C4-2B (cell line): ENCODE measurements at regions not wholly inside any gene's neighbourhood (a gene's known extent, or its start where the extent isn't known, plus 50 kb on each side); places are given as distances from the start of the nearest gene placed in this dataset.
"Not testable (repeated sequence)": the region's sequence is repeated elsewhere in the genome, so short reads cannot be mapped to it uniquely, and the experiment has no call there.

Source experiments
- H3K27ac ChIP-seq: fragments of 450-650 bp; 2 replicates; pipeline ENCODE4 v1.5.1; 2017
- ZFX ChIP-seq: fragments of 450-650 bp; IDR thresholded peaks from 2 replicates; pipeline ENCODE4 v1.6.1; 2017
- TF ChIP-seq, protein P1 (sequence below): fragments of 450-650 bp; conservative IDR thresholded peaks from 2 replicates; pipeline ENCODE4 v1.5.1; 2017; ENCODE audit warnings: mild to moderate bottlenecking

DNA sequence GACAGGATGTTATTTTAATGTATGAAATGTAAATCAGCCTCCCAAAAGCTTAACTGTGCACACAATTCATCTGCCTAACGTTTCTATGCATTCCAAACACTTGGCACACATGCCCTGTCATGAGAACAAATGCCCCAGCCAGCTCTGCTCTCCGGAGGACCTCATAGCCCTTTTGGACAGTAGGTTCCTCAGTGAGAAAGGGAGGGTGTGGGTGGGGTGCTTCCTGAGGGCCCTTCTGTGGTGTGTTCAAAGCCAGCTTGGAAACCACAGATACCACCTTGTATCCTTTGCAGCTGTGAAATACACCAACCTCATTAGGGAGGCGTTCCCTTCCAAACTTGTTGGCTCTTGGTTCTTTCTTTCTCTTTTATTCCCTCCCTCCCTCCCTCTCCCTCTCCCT is 102.2 kb upstream of the ASB18 start:
- no peak overlapping the region for H3K27ac ChIP-seq
- no peak for TF ChIP-seq ZFX
- TF ChIP-seq, protein P1, sequence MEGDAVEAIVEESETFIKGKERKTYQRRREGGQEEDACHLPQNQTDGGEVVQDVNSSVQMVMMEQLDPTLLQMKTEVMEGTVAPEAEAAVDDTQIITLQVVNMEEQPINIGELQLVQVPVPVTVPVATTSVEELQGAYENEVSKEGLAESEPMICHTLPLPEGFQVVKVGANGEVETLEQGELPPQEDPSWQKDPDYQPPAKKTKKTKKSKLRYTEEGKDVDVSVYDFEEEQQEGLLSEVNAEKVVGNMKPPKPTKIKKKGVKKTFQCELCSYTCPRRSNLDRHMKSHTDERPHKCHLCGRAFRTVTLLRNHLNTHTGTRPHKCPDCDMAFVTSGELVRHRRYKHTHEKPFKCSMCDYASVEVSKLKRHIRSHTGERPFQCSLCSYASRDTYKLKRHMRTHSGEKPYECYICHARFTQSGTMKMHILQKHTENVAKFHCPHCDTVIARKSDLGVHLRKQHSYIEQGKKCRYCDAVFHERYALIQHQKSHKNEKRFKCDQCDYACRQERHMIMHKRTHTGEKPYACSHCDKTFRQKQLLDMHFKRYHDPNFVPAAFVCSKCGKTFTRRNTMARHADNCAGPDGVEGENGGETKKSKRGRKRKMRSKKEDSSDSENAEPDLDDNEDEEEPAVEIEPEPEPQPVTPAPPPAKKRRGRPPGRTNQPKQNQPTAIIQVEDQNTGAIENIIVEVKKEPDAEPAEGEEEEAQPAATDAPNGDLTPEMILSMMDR = no peak

DNA sequence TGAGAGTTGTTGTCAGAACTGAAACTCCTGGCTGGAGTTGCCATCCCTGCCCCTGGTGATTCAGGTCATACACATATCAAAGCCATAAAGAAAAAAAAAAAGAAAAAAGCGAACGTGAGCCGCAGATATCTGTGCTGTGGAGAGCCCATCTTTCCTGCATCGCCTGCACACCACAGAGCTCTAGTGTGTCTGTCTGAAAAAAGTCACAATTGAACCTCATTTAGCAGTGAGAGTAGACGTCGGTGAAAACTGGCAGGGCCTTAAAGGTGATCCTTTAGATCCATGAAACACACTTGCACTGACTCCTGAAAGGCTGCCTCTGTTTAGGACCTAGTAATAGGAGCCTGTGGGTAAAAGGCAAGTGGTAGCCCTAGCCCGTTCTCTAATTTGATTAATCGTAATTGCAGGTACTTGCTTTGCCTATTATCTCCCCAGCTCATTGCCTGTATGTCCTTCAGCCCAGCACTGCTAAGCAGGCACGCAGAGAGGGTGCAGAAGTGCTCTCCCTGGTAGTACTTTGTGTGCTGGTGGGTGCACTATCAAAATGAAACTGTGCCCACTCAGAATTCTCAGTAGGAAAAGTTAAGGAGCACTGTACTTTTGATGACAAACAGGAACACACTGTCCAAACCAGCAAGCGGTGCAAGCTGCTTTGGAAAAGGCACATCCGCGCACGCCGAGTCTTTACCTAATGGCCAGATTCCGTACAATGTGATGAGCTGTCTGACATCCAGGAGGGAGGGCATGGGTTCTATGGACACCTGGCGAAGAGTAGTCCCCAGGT is 103.5 kb upstream of the ASB18 start:
- no peak overlapping the region for H3K27ac ChIP-seq
- TF ChIP-seq ZFX = no peak
- TF ChIP-seq, protein P1 = no peak

DNA sequence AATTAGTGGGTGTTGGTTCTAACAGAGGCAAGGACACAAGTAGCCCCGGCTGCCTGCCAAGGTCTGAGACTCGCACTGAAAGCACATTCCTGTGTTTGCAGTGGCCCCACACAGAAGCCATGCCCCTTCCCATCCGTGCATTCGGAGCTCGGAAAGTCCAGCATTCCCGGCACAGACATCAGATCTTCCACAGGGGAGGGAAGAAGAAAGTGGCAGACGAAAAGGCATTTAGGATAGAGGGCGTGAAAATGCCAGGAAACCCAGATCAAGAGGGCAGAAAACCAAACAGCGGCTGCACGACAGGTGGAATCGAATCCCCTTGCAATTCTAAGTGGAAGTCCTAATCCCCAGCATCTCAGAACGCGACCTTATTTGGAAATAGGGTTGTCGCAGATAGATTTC is 105.5 kb upstream of the ASB18 start:
- TF ChIP-seq, protein P1 = no peak
- TF ChIP-seq ZFX = no peak
- no peak overlapping the region for H3K27ac ChIP-seq

DNA sequence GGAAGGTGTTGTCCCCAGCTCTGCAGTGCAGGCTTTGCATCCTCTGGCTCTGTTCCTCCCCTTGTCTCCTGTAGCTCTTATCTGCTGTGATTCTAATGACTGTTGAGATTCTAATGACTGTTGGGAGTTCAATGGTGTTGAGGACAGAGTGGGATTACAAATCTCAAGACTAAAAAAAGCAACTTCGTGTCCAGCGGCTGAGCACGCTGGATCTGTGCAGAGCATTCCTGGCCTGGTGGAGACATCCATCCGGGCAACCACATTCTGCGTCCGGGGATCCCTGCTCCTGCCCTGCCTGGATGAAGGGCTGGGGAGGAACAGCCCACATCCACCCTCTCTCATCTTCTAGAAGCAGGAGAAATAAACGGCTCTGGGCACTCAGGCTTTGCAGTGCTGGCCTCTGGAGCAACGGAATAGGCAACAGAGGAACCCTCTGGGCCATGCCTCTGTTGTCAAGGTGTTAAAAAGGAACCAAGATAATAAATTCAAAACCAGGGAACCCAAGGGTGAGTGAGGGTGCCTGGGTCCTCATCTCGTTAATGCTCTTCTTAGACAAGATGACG is 106.7 kb upstream of the ASB18 start:
- H3K27ac ChIP-seq = no peak overlapping the region
- TF ChIP-seq, protein P1 = no peak
- TF ChIP-seq ZFX = no peak

DNA sequence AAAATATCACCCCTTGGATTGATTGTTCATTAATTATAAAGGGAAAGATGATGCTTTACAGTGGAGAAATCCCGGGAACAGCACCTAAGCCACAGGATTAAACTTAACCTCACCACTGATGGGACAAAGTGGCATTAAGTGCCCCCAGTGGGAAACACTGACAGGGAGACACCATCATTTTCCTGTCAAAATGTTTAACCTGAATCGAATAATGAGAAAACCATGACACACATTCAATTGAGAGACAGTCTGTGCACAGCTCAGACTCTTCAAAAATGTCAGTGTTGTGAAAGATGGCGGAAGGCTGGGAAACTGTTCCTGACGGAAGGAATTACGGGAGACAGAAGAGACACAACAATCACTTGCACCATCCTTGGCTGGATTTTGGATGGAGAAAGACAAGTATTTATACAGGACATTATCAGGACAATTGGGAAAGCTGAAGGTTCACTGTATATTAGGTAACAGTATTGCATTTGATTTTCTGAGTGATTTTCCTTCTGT is 111.8 kb upstream of the ASB18 start:
- H3K27ac ChIP-seq = no peak overlapping the region
- TF ChIP-seq, protein P1 = no peak
- no peak for TF ChIP-seq ZFX

DNA sequence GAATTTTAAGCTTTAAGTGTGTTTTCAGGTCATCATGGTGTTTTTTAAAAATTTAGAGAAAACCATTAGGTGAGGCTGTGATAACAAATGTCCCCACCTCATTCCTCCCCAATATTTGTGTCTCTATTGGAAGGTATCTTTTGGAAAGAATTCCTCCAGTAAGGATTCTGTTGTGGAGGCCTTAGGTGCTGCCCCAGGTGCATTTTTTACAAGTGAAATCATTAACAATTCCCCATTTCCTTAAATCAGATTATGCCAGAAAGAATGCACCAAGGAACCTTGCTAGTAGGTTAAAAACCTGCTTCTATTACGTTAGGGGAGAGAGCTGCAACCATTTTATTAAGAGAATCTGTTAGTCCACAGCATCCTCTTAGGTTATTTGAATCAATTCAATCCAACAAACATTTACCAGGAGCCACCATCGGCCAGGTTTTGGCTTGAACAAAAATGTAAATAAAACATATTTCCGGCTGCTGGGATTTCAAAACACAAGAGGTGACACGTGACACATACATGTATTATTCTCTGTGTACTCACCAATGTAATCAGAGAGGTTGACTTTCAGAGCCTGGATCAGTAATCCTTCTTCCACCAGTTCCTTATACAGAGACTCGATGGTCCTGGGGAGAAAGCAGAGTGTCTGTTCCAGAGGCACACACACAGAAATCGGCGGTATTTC is 112.5 kb upstream of the ASB18 start:
- TF ChIP-seq, protein P1 = no peak
- TF ChIP-seq ZFX = no peak
- H3K27ac ChIP-seq = no peak overlapping the region

DNA sequence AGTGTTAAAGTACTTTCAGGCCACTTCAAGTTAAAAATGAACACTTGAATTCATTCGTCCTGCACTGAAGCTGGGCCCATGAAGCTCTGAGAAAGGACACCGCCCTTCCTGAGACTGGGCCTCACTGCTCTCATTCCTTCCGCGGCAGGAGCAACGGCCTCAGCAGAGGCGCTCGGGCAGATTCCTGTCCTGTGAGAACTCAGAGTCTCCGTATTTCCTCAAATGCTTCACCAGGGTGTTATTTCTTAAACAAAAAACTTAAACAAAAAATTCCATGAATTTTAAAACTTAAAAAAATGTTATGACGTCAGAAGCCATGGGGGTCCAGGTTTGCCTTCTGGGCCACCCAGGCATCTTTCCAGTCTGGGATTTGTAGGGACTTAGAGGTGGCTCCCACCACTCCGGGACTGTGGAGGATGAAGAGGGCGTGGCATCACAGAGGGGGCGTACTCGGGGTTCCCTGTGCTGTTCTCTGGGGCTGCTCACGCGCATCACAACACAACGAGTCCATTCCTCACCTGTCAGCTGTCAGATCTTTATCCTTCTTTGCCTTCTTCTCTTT is 115.9 kb upstream of the ASB18 start:
- TF ChIP-seq, protein P1 = no peak
- TF ChIP-seq ZFX = no peak
- H3K27ac ChIP-seq = no peak overlapping the region

DNA sequence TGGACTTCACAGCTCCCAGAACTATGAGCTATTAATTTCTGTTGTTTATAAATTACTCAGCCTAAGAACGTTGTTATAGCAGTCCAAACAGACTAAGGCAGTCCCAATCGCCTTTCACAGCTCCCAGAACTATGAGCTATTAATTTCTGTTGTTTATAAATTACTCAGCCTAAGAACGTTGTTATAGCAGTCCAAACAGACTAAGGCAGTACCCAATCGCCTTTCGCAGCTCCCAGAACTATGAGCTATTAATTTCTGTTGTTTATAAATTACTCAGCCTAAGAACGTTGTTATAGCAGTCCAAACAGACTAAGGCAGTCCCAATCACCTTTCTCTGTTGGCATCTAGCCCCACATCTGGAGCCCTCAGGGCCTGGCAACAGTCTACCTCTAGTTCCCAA is 117.0 kb upstream of the ASB18 start:
- not testable (repeated sequence) for H3K27ac ChIP-seq

DNA sequence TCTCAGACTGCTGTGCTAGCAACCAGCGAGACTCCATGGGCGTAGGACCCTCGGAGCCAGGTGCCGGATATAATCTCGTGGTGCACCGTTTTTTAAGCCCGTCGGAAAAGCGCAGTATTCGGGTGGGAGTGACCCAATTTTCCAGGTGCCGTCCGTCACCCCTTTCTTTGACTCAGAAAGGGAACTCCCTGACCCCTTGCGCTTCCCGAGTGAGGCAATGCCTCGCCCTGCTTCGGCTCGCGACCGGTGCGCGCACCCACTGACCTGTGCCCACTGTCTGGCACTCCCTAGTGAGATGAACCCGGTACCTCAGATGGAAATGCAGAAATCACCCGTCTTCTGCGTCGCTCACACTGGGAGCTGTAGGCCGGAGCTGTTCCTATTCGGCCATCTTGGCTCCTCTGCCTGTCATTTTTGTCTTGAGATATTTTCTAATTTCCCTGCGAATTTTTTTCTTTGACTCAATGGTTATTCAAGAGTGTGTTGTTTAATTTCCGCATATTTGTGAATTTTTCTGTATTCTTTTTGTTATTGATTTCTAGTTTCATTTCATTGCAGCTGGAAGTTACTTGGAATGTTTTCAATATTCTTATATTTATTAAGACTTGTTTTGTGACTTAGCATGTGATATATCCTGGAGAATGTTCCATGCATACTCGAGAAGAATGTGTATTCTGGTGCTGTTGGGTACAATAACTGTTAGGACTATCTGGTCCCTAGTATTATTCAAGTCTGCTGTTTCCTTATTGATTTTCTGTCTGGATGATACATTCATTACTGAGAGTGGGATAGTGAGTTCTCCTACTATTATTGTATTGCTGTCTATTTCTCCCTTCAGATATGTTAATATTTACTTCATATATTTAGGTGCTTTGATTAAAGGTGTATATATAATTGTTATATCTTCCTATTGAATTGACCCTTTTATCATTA is 125.3 kb upstream of the ASB18 start:
- not testable (repeated sequence) for H3K27ac ChIP-seq
